ENCODE measurements at regions not wholly inside any gene's neighbourhood (a gene's known extent, or its start where the extent isn't known, plus 50 kb on each side); places are given as distances from the start of the nearest gene placed in this dataset.

- DNase-seq, result no peak
Observed at GRCh38 chr10:3364768-3365480, 192.3 kb upstream of the PITRM1 start.

- no peak for DNase-seq
Observed at GRCh38 chr10:3363311-3364045, 190.9 kb upstream of the PITRM1 start.

GRCh38 chr10:3362394-3362793, 189.8 kb upstream of the PITRM1 start:
- no peak for DNase-seq

GRCh38 chr10:3361640-3362039, 189.1 kb upstream of the PITRM1 start:
- DNase-seq, result no peak

- no peak for DNase-seq
Observed at GRCh38 chr10:3357737-3358136, 185.2 kb upstream of the PITRM1 start.

GRCh38 chr10:3355536-3355935, 183.0 kb upstream of the PITRM1 start:
- DNase-seq, result no peak

- DNase-seq, result no peak
Observed at GRCh38 chr10:3354174-3354900, 181.8 kb upstream of the PITRM1 start.

- DNase-seq, result no peak
Observed at GRCh38 chr10:3353235-3353634, 180.7 kb upstream of the PITRM1 start.

- no peak for DNase-seq
Observed at GRCh38 chr10:3350617-3351258, 178.2 kb upstream of the PITRM1 start.

GRCh38 chr10:3350205-3350604, 177.6 kb upstream of the PITRM1 start:
- DNase-seq, result no peak

GRCh38 chr10:3348564-3348963, 176.0 kb upstream of the PITRM1 start:
- no peak for DNase-seq

- no peak for DNase-seq
Observed at GRCh38 chr10:3347413-3348182, 175.0 kb upstream of the PITRM1 start.

GRCh38 chr10:3346851-3347250, 174.3 kb upstream of the PITRM1 start:
- DNase-seq, result no peak

GRCh38 chr10:3342771-3343170, 170.2 kb upstream of the PITRM1 start:
- no peak for DNase-seq

- DNase-seq, result no peak
Observed at GRCh38 chr10:3340127-3340730, 167.6 kb upstream of the PITRM1 start.

- DNase-seq, result no peak
Observed at GRCh38 chr10:3339531-3339950, 167.0 kb upstream of the PITRM1 start.

- no peak for DNase-seq
Observed at GRCh38 chr10:3339121-3339520, 166.5 kb upstream of the PITRM1 start.

- no peak for DNase-seq
Observed at GRCh38 chr10:3337741-3338140, 165.2 kb upstream of the PITRM1 start.

- no peak for DNase-seq
Observed at GRCh38 chr10:3336673-3337293, 164.2 kb upstream of the PITRM1 start.

- DNase-seq, result no peak
Observed at GRCh38 chr10:3333426-3333825, 160.8 kb upstream of the PITRM1 start.

GRCh38 chr10:3331690-3332230, 159.2 kb upstream of the PITRM1 start:
- no peak for DNase-seq
